Liver (tissue), 7 donors: ENCODE measurements at regions not wholly inside any gene's neighbourhood (a gene's known extent, or its start where the extent isn't known, plus 50 kb on each side); places are given as distances from the start of the nearest gene placed in this dataset.

Source experiments
- DNase-seq: peaks from one replicate; pipeline ENCODE4 v3.0.0-alpha.2; 2017; ENCODE audit warnings: low spot score
- H3K27ac ChIP-seq, 2 donors: one replicate each; pipeline ENCODE4 v1.7.0; 2013; ENCODE audit warnings: inconsistent platforms in 2 of 2, low read length in 2 of 2, control low read depth in 1 of 2, low read depth in 1 of 2, mild to moderate bottlenecking in 1 of 2
- H3K27me3 ChIP-seq, 4 donors: one replicate each; pipeline versions ENCODE4 v1.6.1 to v1.7.0; 2013; ENCODE audit warnings: low read length in 3 of 4, inconsistent platforms in 1 of 4, mild to moderate bottlenecking in 1 of 4, moderate library complexity in 1 of 4; ENCODE audit not compliant: control insufficient read depth in 4 of 4, insufficient read depth in 4 of 4
- H3K36me3 ChIP-seq, 4 donors: one replicate each; pipeline versions ENCODE4 v1.6.1 to v1.7.0; 2013; ENCODE audit warnings: low read length in 3 of 4, mild to moderate bottlenecking in 3 of 4, low read depth in 1 of 4, moderate library complexity in 1 of 4; ENCODE audit not compliant: control insufficient read depth in 4 of 4, insufficient read depth in 3 of 4
- H3K4me1 ChIP-seq, 4 donors: one replicate each; pipeline versions ENCODE4 v1.6.1 to v1.7.0; 2013; ENCODE audit warnings: low read length in 3 of 4, mild to moderate bottlenecking in 3 of 4, moderate library complexity in 1 of 4; ENCODE audit not compliant: control insufficient read depth in 4 of 4, insufficient read depth in 4 of 4
- H3K4me3 ChIP-seq, 3 donors: one replicate each; pipeline versions ENCODE4 v1.6.1 to v1.7.0; 2013; ENCODE audit warnings: low read length in 3 of 3, control low read depth in 1 of 3, low read depth in 1 of 3, mild to moderate bottlenecking in 1 of 3
- H3K9ac ChIP-seq, 2 donors: one replicate each; pipeline ENCODE4 v1.7.0; 2013; ENCODE audit warnings: low read length in 2 of 2, mild to moderate bottlenecking in 2 of 2, moderate library complexity in 2 of 2, control low read depth in 1 of 2, low read depth in 1 of 2
- H3K9me3 ChIP-seq, 4 donors: one replicate each; pipeline versions ENCODE4 v1.6.1 to v1.7.0; 2013; ENCODE audit warnings: low read length in 3 of 4; ENCODE audit not compliant: control insufficient read depth in 4 of 4
- EGR1 ChIP-seq, 2 donors: IDR thresholded peaks; 2 replicates each; pipeline ENCODE4 v1.6.1; 2016 to 2018; ENCODE audit warnings: antibody characterized with exemption in 2 of 2, low read depth in 2 of 2
- FOXA1 ChIP-seq: IDR thresholded peaks from 2 replicates; pipeline ENCODE4 v1.6.1; 2016; ENCODE audit warnings: antibody characterized with exemption
- FOXA2 ChIP-seq: IDR thresholded peaks from 2 replicates; pipeline ENCODE4 v1.6.1; 2016; ENCODE audit warnings: antibody characterized with exemption
- GABPA ChIP-seq, 2 donors: IDR thresholded peaks in 1 of 2; conservative IDR thresholded peaks in 1 of 2; 2 replicates each; pipeline ENCODE4 v1.6.1; 2016; ENCODE audit warnings: antibody characterized with exemption in 2 of 2, mild to moderate bottlenecking in 1 of 2, moderate library complexity in 1 of 2
- HNF4G ChIP-seq: IDR thresholded peaks from 2 replicates; pipeline ENCODE4 v1.6.1; 2016; ENCODE audit warnings: antibody characterized with exemption
- JUND ChIP-seq, 2 donors: IDR thresholded peaks; 2 replicates each; pipeline ENCODE4 v1.6.1; 2016; ENCODE audit warnings: antibody characterized with exemption in 2 of 2
- NR2F2 ChIP-seq: IDR thresholded peaks from 2 replicates; pipeline ENCODE4 v1.6.1; 2016; ENCODE audit warnings: antibody characterized with exemption
- RAD21 ChIP-seq, 2 donors: IDR thresholded peaks; 2 replicates each; pipeline ENCODE4 v1.6.1; 2016; ENCODE audit warnings: antibody characterized with exemption in 2 of 2, mild to moderate bottlenecking in 2 of 2
- REST ChIP-seq: IDR thresholded peaks from 2 replicates; pipeline ENCODE4 v1.6.1; 2016; ENCODE audit warnings: antibody characterized with exemption, mild to moderate bottlenecking
- RXRA ChIP-seq, 2 donors: IDR thresholded peaks; 2 replicates each; pipeline ENCODE4 v1.6.1; 2017 to 2018; ENCODE audit warnings: antibody characterized with exemption in 2 of 2, mild to moderate bottlenecking in 1 of 2
- SP1 ChIP-seq: IDR thresholded peaks from 2 replicates; pipeline ENCODE4 v1.6.1; 2018; ENCODE audit warnings: antibody characterized with exemption, mild to moderate bottlenecking
- TAF1 ChIP-seq: conservative IDR thresholded peaks from 2 replicates; pipeline ENCODE4 v1.6.1; 2016; ENCODE audit warnings: antibody characterized with exemption, mild to moderate bottlenecking
- YY1 ChIP-seq: IDR thresholded peaks from 2 replicates; pipeline ENCODE4 v1.6.1; 2016; ENCODE audit warnings: antibody characterized with exemption, mild to moderate bottlenecking
- WGBS: extraction: QIAGEN DNeasy Blood & Tissue Kit; methylation state at CpG from one replicate; pipeline ENCODE4 v1.1.7; 2013; 5-methylcytosine and 5-hydroxymethylcytosine counted together
- TF ChIP-seq, protein P1 (sequence below): IDR thresholded peaks from 2 replicates; pipeline ENCODE4 v1.6.1; 2016; ENCODE audit warnings: antibody characterized with exemption
- TF ChIP-seq, protein P2 (sequence below): IDR thresholded peaks from 2 replicates; pipeline ENCODE4 v1.6.1; 2016; ENCODE audit warnings: antibody characterized with exemption
- TF ChIP-seq, protein P3 (sequence below): IDR thresholded peaks from 2 replicates; pipeline ENCODE4 v1.6.1; 2016; ENCODE audit warnings: antibody characterized with exemption
- donor health status: healthy.
- donor health status: healthy.
- donor health status: healthy.
- donor health status: healthy.

DNA sequence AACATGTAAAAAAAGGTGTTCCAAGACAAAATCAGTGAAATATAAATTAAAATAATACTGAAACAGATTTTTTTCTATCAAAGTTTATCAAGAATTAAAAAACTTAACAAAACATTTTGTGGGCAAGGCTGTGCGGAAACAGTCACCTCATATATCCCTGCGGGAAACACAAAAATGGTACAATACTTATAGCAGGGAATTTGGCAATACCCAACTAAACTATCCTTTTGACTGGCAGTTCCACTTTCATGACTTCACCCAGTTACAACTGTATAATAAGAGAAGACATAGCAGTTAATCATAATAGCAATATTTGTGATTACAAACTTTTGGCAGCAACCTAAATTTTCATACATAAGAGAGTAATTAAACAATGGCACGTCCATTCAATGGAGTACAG, 121.5 kb upstream of the EGLN3 start (continued):
- TF ChIP-seq, protein P1, sequence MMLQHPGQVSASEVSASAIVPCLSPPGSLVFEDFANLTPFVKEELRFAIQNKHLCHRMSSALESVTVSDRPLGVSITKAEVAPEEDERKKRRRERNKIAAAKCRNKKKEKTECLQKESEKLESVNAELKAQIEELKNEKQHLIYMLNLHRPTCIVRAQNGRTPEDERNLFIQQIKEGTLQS: no peak
- TF ChIP-seq FOXA1: no peak

- 67% methylated on average over 3 of the region's 3 CpGs for WGBS
Measured at GRCh38 chr14:34070917-34071407, 120.1 kb upstream of the EGLN3 start.

More at GRCh38 chr14:34070917-34071407, 120.1 kb upstream of the EGLN3 start:
- Histone ChIP-seq H3K4me1 (no peaks in the 10 kb centered on the region), H3K27me3 (no peaks in the 10 kb centered on the region), H3K9ac (no peak overlapping the region), H3K27ac (no peak overlapping the region), H3K9me3 (peaks cover 0 to 5% (median 1%) of the 10 kb centered on the region in 4 donors), H3K4me3 (no peak overlapping the region), H3K36me3 (no peaks in the 10 kb centered on the region)
- no peak for DNase-seq
- TF ChIP-seq, protein P1: no peak
- TF ChIP-seq, protein P2, sequence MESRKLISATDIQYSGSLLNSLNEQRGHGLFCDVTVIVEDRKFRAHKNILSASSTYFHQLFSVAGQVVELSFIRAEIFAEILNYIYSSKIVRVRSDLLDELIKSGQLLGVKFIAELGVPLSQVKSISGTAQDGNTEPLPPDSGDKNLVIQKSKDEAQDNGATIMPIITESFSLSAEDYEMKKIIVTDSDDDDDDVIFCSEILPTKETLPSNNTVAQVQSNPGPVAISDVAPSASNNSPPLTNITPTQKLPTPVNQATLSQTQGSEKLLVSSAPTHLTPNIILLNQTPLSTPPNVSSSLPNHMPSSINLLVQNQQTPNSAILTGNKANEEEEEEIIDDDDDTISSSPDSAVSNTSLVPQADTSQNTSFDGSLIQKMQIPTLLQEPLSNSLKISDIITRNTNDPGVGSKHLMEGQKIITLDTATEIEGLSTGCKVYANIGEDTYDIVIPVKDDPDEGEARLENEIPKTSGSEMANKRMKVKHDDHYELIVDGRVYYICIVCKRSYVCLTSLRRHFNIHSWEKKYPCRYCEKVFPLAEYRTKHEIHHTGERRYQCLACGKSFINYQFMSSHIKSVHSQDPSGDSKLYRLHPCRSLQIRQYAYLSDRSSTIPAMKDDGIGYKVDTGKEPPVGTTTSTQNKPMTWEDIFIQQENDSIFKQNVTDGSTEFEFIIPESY: no peak
- TF ChIP-seq REST: no peak
- TF ChIP-seq SP1: no peak
- no peak for TF ChIP-seq RXRA (IDR thresholded peaks at IDR 0.05)
- no peak for TF ChIP-seq JUND (IDR thresholded peaks at IDR 0.05)
- TF ChIP-seq GABPA (IDR thresholded peaks at IDR 0.05 in 1 of 2, conservative IDR thresholded peaks at IDR 0.05 in 1 of 2): no peak
- no peak for TF ChIP-seq NR2F2
- TF ChIP-seq EGR1 (IDR thresholded peaks at IDR 0.05; ENCODE audit: low read depth in 2 of 2): no peak
- TF ChIP-seq RAD21 (IDR thresholded peaks at IDR 0.05): no peak
- TF ChIP-seq YY1: no peak
- TF ChIP-seq FOXA2: no peak
- TF ChIP-seq, protein P3, sequence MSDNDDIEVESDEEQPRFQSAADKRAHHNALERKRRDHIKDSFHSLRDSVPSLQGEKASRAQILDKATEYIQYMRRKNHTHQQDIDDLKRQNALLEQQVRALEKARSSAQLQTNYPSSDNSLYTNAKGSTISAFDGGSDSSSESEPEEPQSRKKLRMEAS: no peak
- no peak for TF ChIP-seq HNF4G
- no peak for TF ChIP-seq TAF1
